B cell (primary cell): ENCODE measurements at regions not wholly inside any gene's neighbourhood (a gene's known extent, or its start where the extent isn't known, plus 50 kb on each side); places are given as distances from the start of the nearest gene placed in this dataset.

Experiments
- CTCF ChIP-seq: fragments of 200-600 bp; IDR thresholded peaks from one replicate; pipeline ENCODE4 v1.8.0; 2022; ENCODE audit warnings: antibody characterized with exemption, mild to moderate bottlenecking
- EZH2 ChIP-seq: IDR thresholded peaks from 2 replicates; pipeline ENCODE4 v1.6.1; 2012; ENCODE audit warnings: borderline replicate concordance, low read depth, mild to moderate bottlenecking, moderate library complexity, low read length; ENCODE audit not compliant: insufficient read depth, poor library complexity, severe bottlenecking

- TF ChIP-seq EZH2: no peak
- TF ChIP-seq CTCF: no peak
Observed at GRCh38 chr10:44014644-44015250, 366.1 kb upstream of the ZNF32 start.
